H1 (cell line): ENCODE measurements at regions not wholly inside any gene's neighbourhood (a gene's known extent, or its start where the extent isn't known, plus 50 kb on each side); places are given as distances from the start of the nearest gene placed in this dataset.

Experiments used
- CTCF ChIA-PET: fragments of 300-600 bp; sonication (Branson Sonifier 250); formaldehyde crosslinking; loops from one replicate; lab custom pipeline; 2021; ENCODE audit not compliant: partially characterized antibody; lab: Charles Lee
- POLR2A ChIA-PET: fragments of 300-600 bp; sonication (Branson Sonifier 250); formaldehyde crosslinking; loops from one replicate; lab custom pipeline; 2021; ENCODE audit warnings: inconsistent platforms; ENCODE audit not compliant: partially characterized antibody; lab: Charles Lee
- DNase-seq, 2 experiments: peaks; one replicate each; pipeline versions ENCODE4 v3.0.0 to v3.0.0-alpha.2; 2010 to 2022; ENCODE audit warnings: low spot score in 2 of 2, low read depth in 1 of 2, mixed read lengths in 1 of 2
- FAIRE-seq: peaks from 2 replicates; lab custom pipeline; 2011; peaks lifted over from hg19 to GRCh38; lab: Jason Lieb, UNC
- H2AFZ ChIP-seq: 2 replicates; pipeline ENCODE4 v1.8.1; 2012; ENCODE audit warnings: low read length, inconsistent platforms
- H2AK5ac ChIP-seq: 2 replicates; pipeline ENCODE4 v1.6.1; 2013; ENCODE audit warnings: low read depth, low read length
- H2BK120ac ChIP-seq: replicated peaks from 2 replicates; pipeline ENCODE3; 2013; ENCODE audit warnings: low read depth, low read length, inconsistent platforms
- H2BK12ac ChIP-seq: 2 replicates; pipeline ENCODE4 v1.6.1; 2013; ENCODE audit warnings: low read depth, low read length
- H2BK15ac ChIP-seq: 2 replicates; pipeline ENCODE4 v1.6.1; 2013; ENCODE audit warnings: low read length
- H2BK20ac ChIP-seq: 2 replicates; pipeline ENCODE4 v1.6.1; 2013; ENCODE audit warnings: low read length
- H2BK5ac ChIP-seq: 2 replicates; pipeline ENCODE4 v1.6.1; 2013; ENCODE audit warnings: low read depth, low read length
- H3K14ac ChIP-seq: 2 replicates; pipeline ENCODE4 v1.6.1; 2013; ENCODE audit warnings: inconsistent platforms; ENCODE audit not compliant: insufficient read length
- H3K18ac ChIP-seq: 2 replicates; pipeline ENCODE4 v1.6.1; 2013; ENCODE audit warnings: low read length; ENCODE audit errors: extremely low read depth
- H3K23ac ChIP-seq: 2 replicates; pipeline ENCODE4 v1.6.1; 2013; ENCODE audit warnings: inconsistent platforms; ENCODE audit not compliant: insufficient read length
- H3K23me2 ChIP-seq: 2 replicates; pipeline ENCODE4 v1.6.1; 2013; ENCODE audit warnings: low read depth, low read length
- H3K27ac ChIP-seq: 2 replicates; pipeline ENCODE4 v1.6.1; 2011; ENCODE audit warnings: low read depth, low read length, inconsistent platforms
- H3K27me3 ChIP-seq, 4 experiments: replicated peaks in 1 of 4; 1 replicate in 1 of 4; 2 replicates in 3 of 4; pipeline versions ENCODE4 v1.6.1 to v1.8.1; 2011 to 2013; ENCODE audit warnings: low read length in 3 of 4, mild to moderate bottlenecking in 3 of 4, inconsistent platforms in 2 of 4, mixed read lengths in 2 of 4, moderate library complexity in 1 of 4; ENCODE audit not compliant: control insufficient read depth in 3 of 4, insufficient read depth in 3 of 4; ENCODE audit errors: extremely low read depth in 1 of 4
- H3K36me3 ChIP-seq, 4 experiments: 2 replicates each; pipeline versions ENCODE4 v1.6.1 to v1.8.1; 2011 to 2013; ENCODE audit warnings: mild to moderate bottlenecking in 4 of 4, low read length in 3 of 4, moderate library complexity in 2 of 4, control low read depth in 1 of 4, inconsistent platforms in 1 of 4; ENCODE audit not compliant: insufficient read depth in 4 of 4, control insufficient read depth in 2 of 4
- H3K4ac ChIP-seq: replicated peaks from 2 replicates; pipeline ENCODE3; 2013; ENCODE audit warnings: low read length, low read depth, mixed read lengths, inconsistent platforms; ENCODE audit not compliant: insufficient read length
- H3K4me1 ChIP-seq, 4 experiments: replicated peaks in 1 of 4; 1 replicate in 1 of 4; 2 replicates in 3 of 4; pipeline versions ENCODE4 v1.6.1 to v1.8.1; 2011 to 2013; ENCODE audit warnings: low read length in 3 of 4, inconsistent platforms in 2 of 4, mixed read lengths in 1 of 4; ENCODE audit not compliant: insufficient read depth in 4 of 4, control insufficient read depth in 3 of 4
- H3K4me2 ChIP-seq, 2 experiments: 2 replicates each; pipeline versions ENCODE4 v1.6.1 to v1.8.1; 2011 to 2013; ENCODE audit warnings: low read depth in 2 of 2, low read length in 2 of 2, control low read depth in 1 of 2, inconsistent platforms in 1 of 2, mild to moderate bottlenecking in 1 of 2; ENCODE audit not compliant: insufficient read depth in 1 of 2
- H3K4me3 ChIP-seq, 4 experiments: fragments of 200-600, 300-600 bp in 1 of 4; sonication (generic), shearing (Covaris generic), sonication (Bioruptor Twin) in 1 of 4; 2 replicates each; pipeline versions ENCODE4 v1.5.1 to v1.8.1; 2011 to 2016; ENCODE audit warnings: low read length in 4 of 4, low read depth in 3 of 4, control low read depth in 2 of 4, inconsistent platforms in 2 of 4, mild to moderate bottlenecking in 2 of 4, mixed read lengths in 1 of 4, moderate library complexity in 1 of 4; ENCODE audit not compliant: insufficient read depth in 2 of 4; ENCODE audit errors: extremely low read depth in 1 of 4
- H3K56ac ChIP-seq: replicated peaks from 2 replicates; pipeline ENCODE3; 2013; ENCODE audit warnings: low read depth, mild to moderate bottlenecking, mixed read lengths, low read length, inconsistent platforms; ENCODE audit not compliant: insufficient read length
- H3K79me1 ChIP-seq: 2 replicates; pipeline ENCODE4 v1.6.1; 2013; ENCODE audit warnings: low read depth, low read length, control low read depth
- H3K79me2 ChIP-seq, 2 experiments: 2 replicates each; pipeline versions ENCODE4 v1.6.1 to v1.8.1; 2012 to 2013; ENCODE audit warnings: low read length in 2 of 2, mild to moderate bottlenecking in 2 of 2, inconsistent platforms in 1 of 2; ENCODE audit not compliant: insufficient read depth in 2 of 2, control insufficient read depth in 1 of 2
- H3K9ac ChIP-seq, 4 experiments: replicated peaks in 1 of 4; 1 replicate in 1 of 4; 2 replicates in 3 of 4; pipeline versions ENCODE4 v1.6.1 to v1.8.1; 2011 to 2013; ENCODE audit warnings: low read depth in 3 of 4, low read length in 3 of 4, control low read depth in 2 of 4, mild to moderate bottlenecking in 2 of 4, moderate library complexity in 2 of 4, inconsistent platforms in 1 of 4; ENCODE audit errors: extremely low read depth in 1 of 4
- H3K9me3 ChIP-seq, 2 experiments: 2 replicates each; pipeline versions ENCODE4 v1.6.1 to v1.8.1; 2012 to 2013; ENCODE audit warnings: mild to moderate bottlenecking in 2 of 2, moderate library complexity in 2 of 2, control low read depth in 1 of 2, inconsistent platforms in 1 of 2, low read depth in 1 of 2, low read length in 1 of 2, mixed read lengths in 1 of 2; ENCODE audit not compliant: insufficient read depth in 2 of 2
- H4K20me1 ChIP-seq, 2 experiments: replicated peaks in 1 of 2; 2 replicates each; pipeline versions ENCODE3 to v1.8.1; 2011 to 2013; ENCODE audit warnings: inconsistent platforms in 2 of 2, low read length in 2 of 2, mild to moderate bottlenecking in 1 of 2; ENCODE audit not compliant: insufficient read depth in 2 of 2, control insufficient read depth in 1 of 2
- H4K5ac ChIP-seq: 2 replicates; pipeline ENCODE4 v1.6.1; 2013; ENCODE audit warnings: low read length, low read depth, mixed read lengths, inconsistent platforms; ENCODE audit not compliant: insufficient read length
- H4K8ac ChIP-seq: 2 replicates; pipeline ENCODE4 v1.8.0; 2013; ENCODE audit warnings: mild to moderate bottlenecking, moderate library complexity, low read length, inconsistent platforms; ENCODE audit not compliant: insufficient read depth; ENCODE audit errors: extremely low read depth
- H4K91ac ChIP-seq: replicated peaks from 2 replicates; pipeline ENCODE3; 2013; ENCODE audit warnings: low read length, mixed read lengths, inconsistent platforms; ENCODE audit not compliant: insufficient read length
- ASH2L ChIP-seq: fragments of 200-600, 300-600 bp; sonication (generic); IDR thresholded peaks from one replicate; pipeline ENCODE4 v1.7.1; 2017; ENCODE audit warnings: low read length
- BACH1 ChIP-seq: IDR thresholded peaks from 2 replicates; pipeline ENCODE4 v1.6.1; 2012; ENCODE audit warnings: low read length, improper control_type of control experiment
- CEBPB ChIP-seq: IDR thresholded peaks from 2 replicates; pipeline ENCODE4 v1.6.1; 2012; ENCODE audit warnings: low read depth, low read length
- KDM1A ChIP-seq: fragments of 200-600, 300-600 bp; sonication (generic); IDR thresholded peaks from 2 replicates; pipeline ENCODE4 v1.7.1; 2016; ENCODE audit warnings: mild to moderate bottlenecking, low read length, borderline replicate concordance
- MAFK ChIP-seq: IDR thresholded peaks from 2 replicates; pipeline ENCODE4 v1.6.1; 2012; ENCODE audit warnings: low read depth, mild to moderate bottlenecking, improper control_type of control experiment, low read length
- POLR2AphosphoS5 ChIP-seq: IDR thresholded peaks from 2 replicates; pipeline ENCODE4 v1.6.1; 2011; ENCODE audit warnings: low read depth, low read length
- POU5F1 ChIP-seq: IDR thresholded peaks from 2 replicates; pipeline ENCODE4 v1.6.1; 2011; ENCODE audit warnings: low read depth, mild to moderate bottlenecking, low read length, moderate library complexity
- RAD21 ChIP-seq, 2 experiments: IDR thresholded peaks in 1 of 2; conservative IDR thresholded peaks in 1 of 2; 2 replicates each; pipeline ENCODE4 v1.6.1; 2011; ENCODE audit warnings: low read depth in 2 of 2, low read length in 2 of 2, improper control_type of control experiment in 1 of 2, inconsistent platforms in 1 of 2, mild to moderate bottlenecking in 1 of 2, moderate library complexity in 1 of 2
- RFX5 ChIP-seq: IDR thresholded peaks from 2 replicates; pipeline ENCODE4 v1.6.1; 2011; ENCODE audit warnings: low read depth, low read length, improper control_type of control experiment, borderline replicate concordance
- SAP30 ChIP-seq: fragments of 300-600 bp; sonication (generic); IDR thresholded peaks from 2 replicates; pipeline ENCODE4 v1.7.1; 2012; ENCODE audit warnings: low read length, moderate library complexity, mild to moderate bottlenecking, inconsistent platforms; ENCODE audit not compliant: insufficient read depth, insufficient replicate concordance
- SIN3A ChIP-seq, 2 experiments: IDR thresholded peaks in 1 of 2; conservative IDR thresholded peaks in 1 of 2; 2 replicates each; pipeline ENCODE4 v1.6.1; 2011 to 2012; ENCODE audit warnings: low read length in 2 of 2, improper control_type of control experiment in 1 of 2, low read depth in 1 of 2, mild to moderate bottlenecking in 1 of 2
- SIRT6 ChIP-seq: IDR thresholded peaks from one replicate; pipeline ENCODE4 v1.7.1; 2012; ENCODE audit warnings: low read length, inconsistent platforms
- TAF1 ChIP-seq: IDR thresholded peaks from 2 replicates; pipeline ENCODE4 v1.6.1; 2011; ENCODE audit warnings: mild to moderate bottlenecking, low read depth, low read length
- YY1 ChIP-seq: IDR thresholded peaks from 2 replicates; pipeline ENCODE4 v1.6.1; 2011; ENCODE audit warnings: low read depth, mild to moderate bottlenecking, low read length
- WGBS, 2 experiments: shearing (Covaris generic) in 1 of 2; methylation state at CpG; one replicate each; pipeline versions ENCODE4 v1.1.6 to v1.1.7; 2013 to 2015; ENCODE audit warnings: low lambda C conversion rate in 2 of 2, mixed read lengths in 2 of 2, inconsistent platforms in 1 of 2, low coverage in 1 of 2, missing lambda C conversion rate in 1 of 2; ENCODE audit not compliant: insufficient replicate concordance in 2 of 2, insufficient coverage in 1 of 2, insufficient read length in 1 of 2; ENCODE audit errors: extremely low coverage in 1 of 2, missing lambda C conversion rate in 1 of 2; 5-methylcytosine and 5-hydroxymethylcytosine counted together
- TF ChIP-seq, protein P1 (sequence below): IDR thresholded peaks from 2 replicates; pipeline ENCODE4 v1.6.1; 2011; ENCODE audit warnings: low read depth, mild to moderate bottlenecking, low read length; ENCODE audit not compliant: insufficient read depth

GRCh38 chr2:128540670-128541069 lies 222.0 kb upstream of the HS6ST1 start:
- DNase-seq = no peak
- Histone ChIP-seq H3K27ac (no peak overlapping the region), H2BK5ac (no peak overlapping the region), H3K4me3 (no peak overlapping the region), H3K18ac (no peak overlapping the region), H3K4ac (no peak overlapping the region), H3K14ac (no peak overlapping the region), H3K9ac (no peak overlapping the region), H3K79me2 (no peaks in the 10 kb centered on the region), H2BK15ac (no peak overlapping the region), H2AK5ac (no peak overlapping the region), H4K91ac (no peak overlapping the region), H4K5ac (no peak overlapping the region), H3K4me1 (peaks cover 3 to 14% (median 8%) of the 10 kb centered on the region in 4 experiments), H3K4me2 (no peak overlapping the region), H4K20me1 (no peaks in the 10 kb centered on the region), H3K9me3 (no peaks in the 10 kb centered on the region), H3K56ac (no peak overlapping the region), H3K79me1 (no peaks in the 10 kb centered on the region), H3K27me3 (no peaks in the 10 kb centered on the region), H3K23me2 (0 out of 2 replicates have a peak, but pooled peaks cover 3% of the 10 kb centered on the region), H3K23ac (no peak overlapping the region), H4K8ac (no peak overlapping the region), H2BK120ac (no peak overlapping the region), H2BK12ac (no peak overlapping the region), H2AFZ (no peak overlapping the region), H2BK20ac (no peak overlapping the region), H3K36me3 (no peaks in the 10 kb centered on the region)
- 94% methylated on average over 3 of the region's 3 CpGs; no CpG with 5 or more reads in 1 of the 2 experiments for WGBS, 2 experiments
- ChIA-PET CTCF (interaction anchor here (1.4 kb wide), 1 partner anchor 72 kb away, joined by 3 read pairs; no protein-coding TSS in a partner anchor), POLR2A (no interaction called here)
- FAIRE-seq = no peak
- TF ChIP-seq SAP30 = no peak
- TF ChIP-seq SIN3A (conservative IDR thresholded peaks at IDR 0.05 in 1 of 2, IDR thresholded peaks at IDR 0.05 in 1 of 2; ENCODE audit: low read depth in 1 of 2, low read length in 2 of 2) = no peak
- TF ChIP-seq, protein P1, sequence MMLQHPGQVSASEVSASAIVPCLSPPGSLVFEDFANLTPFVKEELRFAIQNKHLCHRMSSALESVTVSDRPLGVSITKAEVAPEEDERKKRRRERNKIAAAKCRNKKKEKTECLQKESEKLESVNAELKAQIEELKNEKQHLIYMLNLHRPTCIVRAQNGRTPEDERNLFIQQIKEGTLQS = no peak
- no peak for TF ChIP-seq KDM1A
- no peak for TF ChIP-seq ASH2L
- no peak for TF ChIP-seq YY1
- TF ChIP-seq POU5F1 = no peak
- TF ChIP-seq RAD21 (IDR thresholded peaks at IDR 0.05 in 1 of 2, conservative IDR thresholded peaks at IDR 0.05 in 1 of 2; ENCODE audit: low read depth in 2 of 2, low read length in 2 of 2) = no peak
- no peak for TF ChIP-seq RFX5
- TF ChIP-seq MAFK = no peak
- no peak for TF ChIP-seq CEBPB
- TF ChIP-seq TAF1 = no peak
- no peak for TF ChIP-seq BACH1
- no peak for TF ChIP-seq SIRT6
- TF ChIP-seq POLR2AphosphoS5 = no peak
